ENCODE measurements at regions not wholly inside any gene's neighbourhood (a gene's known extent, or its start where the extent isn't known, plus 50 kb on each side); places are given as distances from the start of the nearest gene placed in this dataset.
"Not testable (repeated sequence)": the region's sequence is repeated elsewhere in the genome, so short reads cannot be mapped to it uniquely, and the experiment has no call there.

GRCh38 chr5:154646745-154647113, 108.4 kb upstream of the LARP1 start:
- no peak for FAIRE-seq
- no peak for DNase-seq (ENCODE audit: insufficient read length, low spot score)
- no peak for TF ChIP-seq POLR2A (IDR thresholded peaks at IDR 0.05; ENCODE audit: low read depth, low read length)

GRCh38 chr5:154644745-154645411, 110.3 kb upstream of the LARP1 start:
- DNase-seq (ENCODE audit: insufficient read length, low spot score), result no peak
- no peak for FAIRE-seq
- no peak for TF ChIP-seq POLR2A (IDR thresholded peaks at IDR 0.05; ENCODE audit: low read depth, low read length)

GRCh38 chr5:154642499-154643245, 112.5 kb upstream of the LARP1 start:
- FAIRE-seq (no peak), DNase-seq (ENCODE audit: insufficient read length, low spot score) (no peak)
- TF ChIP-seq POLR2A (IDR thresholded peaks at IDR 0.05; ENCODE audit: low read depth, low read length), result no peak

GRCh38 chr5:154640213-154640831, 114.9 kb upstream of the LARP1 start:
- FAIRE-seq; DNase-seq (ENCODE audit: insufficient read length, low spot score): not testable (repeated sequence)

GRCh38 chr5:154636786-154637185, 118.4 kb upstream of the LARP1 start:
- not testable (repeated sequence) for DNase-seq (ENCODE audit: insufficient read length, low spot score); FAIRE-seq

- not testable (repeated sequence) for FAIRE-seq; DNase-seq (ENCODE audit: insufficient read length, low spot score)
Observed at GRCh38 chr5:154636271-154636670, 118.9 kb upstream of the LARP1 start.

GRCh38 chr5:154633744-154634143, 121.4 kb upstream of the LARP1 start:
- DNase-seq (ENCODE audit: insufficient read length, low spot score); FAIRE-seq: not testable (repeated sequence)

GRCh38 chr5:154631141-154631540, 124.0 kb upstream of the LARP1 start:
- TF ChIP-seq POLR2A (IDR thresholded peaks at IDR 0.05; ENCODE audit: low read depth, low read length), result no peak
- no peak for DNase-seq (ENCODE audit: insufficient read length, low spot score)
- FAIRE-seq, result no peak

GRCh38 chr5:154630410-154630809, 124.8 kb upstream of the LARP1 start:
- TF ChIP-seq POLR2A (IDR thresholded peaks at IDR 0.05; ENCODE audit: low read depth, low read length), result no peak
- FAIRE-seq (no peak), DNase-seq (ENCODE audit: insufficient read length, low spot score) (no peak)

- FAIRE-seq, result no peak
- no peak for DNase-seq (ENCODE audit: insufficient read length, low spot score)
- TF ChIP-seq POLR2A (IDR thresholded peaks at IDR 0.05; ENCODE audit: low read depth, low read length), result no peak
Observed at GRCh38 chr5:154628685-154629084, 126.5 kb upstream of the LARP1 start.

GRCh38 chr5:154627698-154628678, 127.2 kb upstream of the LARP1 start:
- no peak for TF ChIP-seq POLR2A (IDR thresholded peaks at IDR 0.05; ENCODE audit: low read depth, low read length)
- no peak for DNase-seq (ENCODE audit: insufficient read length, low spot score)
- FAIRE-seq, result no peak

GRCh38 chr5:154626876-154627557, 128.2 kb upstream of the LARP1 start:
- no peak for FAIRE-seq
- no peak for DNase-seq (ENCODE audit: insufficient read length, low spot score)
- no peak for TF ChIP-seq POLR2A (IDR thresholded peaks at IDR 0.05; ENCODE audit: low read depth, low read length)

- DNase-seq (ENCODE audit: insufficient read length, low spot score) (no peak), FAIRE-seq (no peak)
- no peak for TF ChIP-seq POLR2A (IDR thresholded peaks at IDR 0.05; ENCODE audit: low read depth, low read length)
Observed at GRCh38 chr5:154625031-154625430, 130.1 kb upstream of the LARP1 start.

Measured in H54 (cell line).